CD14-positive monocyte (primary cell): ENCODE measurements at regions not wholly inside any gene's neighbourhood (a gene's known extent, or its start where the extent isn't known, plus 50 kb on each side); places are given as distances from the start of the nearest gene placed in this dataset.

Experiments
- DNase-seq, 3 donors: peaks; one replicate each; pipeline ENCODE4 v3.0.0-alpha.2; 2011 to 2022
- H2AFZ ChIP-seq: 2 replicates; pipeline ENCODE4 v1.6.0; 2012; ENCODE audit warnings: mild to moderate bottlenecking, low read depth, low read length, inconsistent platforms; ENCODE audit not compliant: insufficient read depth, poor library complexity, severe bottlenecking
- H3K27ac ChIP-seq, 2 donors: 1 replicate in 1 of 2; 2 replicates in 1 of 2; pipeline ENCODE4 v1.5.1; 2012 to 2013; ENCODE audit warnings: low read length in 2 of 2, control low read depth in 1 of 2, inconsistent platforms in 1 of 2, low read depth in 1 of 2, mild to moderate bottlenecking in 1 of 2
- H3K27me3 ChIP-seq, 2 donors: one replicate each; pipeline versions ENCODE4 v1.6.0 to v1.6.1; 2011 to 2013; ENCODE audit warnings: low read length in 2 of 2; ENCODE audit not compliant: control insufficient read depth in 2 of 2, insufficient read depth in 2 of 2
- H3K36me3 ChIP-seq, 2 donors: replicated peaks in 1 of 2; 1 replicate in 1 of 2; 2 replicates in 1 of 2; pipeline versions ENCODE4 v1.5.1 to v1.6.1; 2012 to 2013; ENCODE audit warnings: low read length in 2 of 2, control low read depth in 1 of 2, inconsistent platforms in 1 of 2, mild to moderate bottlenecking in 1 of 2; ENCODE audit not compliant: insufficient read depth in 2 of 2, control insufficient read depth in 1 of 2
- H3K4me1 ChIP-seq, 2 donors: 1 replicate in 1 of 2; 2 replicates in 1 of 2; pipeline versions ENCODE4 v1.5.1 to v1.6.1; 2012 to 2013; ENCODE audit warnings: low read length in 2 of 2, control low read depth in 1 of 2, inconsistent platforms in 1 of 2, mild to moderate bottlenecking in 1 of 2, moderate library complexity in 1 of 2; ENCODE audit not compliant: insufficient read depth in 2 of 2, control insufficient read depth in 1 of 2
- H3K4me2 ChIP-seq: replicated peaks from 2 replicates; pipeline ENCODE3; 2012; ENCODE audit warnings: low read length, moderate library complexity, mild to moderate bottlenecking; ENCODE audit not compliant: poor library complexity, severe bottlenecking; ENCODE audit errors: extremely low read depth
- H3K4me3 ChIP-seq, 3 experiments: fragments of 200-600 bp in 1 of 3; sonication (generic) in 1 of 3; replicated peaks in 1 of 3; 1 replicate in 2 of 3; 2 replicates in 1 of 3; pipeline ENCODE4 v1.5.1; 2011 to 2013; ENCODE audit warnings: low read length in 3 of 3, mild to moderate bottlenecking in 3 of 3, control low read depth in 2 of 3, low read depth in 2 of 3, inconsistent platforms in 1 of 3, moderate library complexity in 1 of 3
- H3K79me2 ChIP-seq: 2 replicates; pipeline ENCODE4 v1.6.0; 2012; ENCODE audit warnings: mild to moderate bottlenecking, control low read depth, inconsistent platforms, low read length, moderate library complexity; ENCODE audit not compliant: insufficient read depth
- H3K9ac ChIP-seq: 2 replicates; pipeline ENCODE4 v1.6.0; 2017; ENCODE audit warnings: low read length, mild to moderate bottlenecking; ENCODE audit not compliant: insufficient read depth, poor library complexity, severe bottlenecking
- H3K9me3 ChIP-seq, 2 donors: replicated peaks in 1 of 2; 1 replicate in 1 of 2; 2 replicates in 1 of 2; pipeline versions ENCODE4 v1.5.1 to v1.6.1; 2012 to 2013; ENCODE audit warnings: low read length in 2 of 2, control low read depth in 1 of 2; ENCODE audit not compliant: control insufficient read depth in 1 of 2, insufficient read depth in 1 of 2
- H4K20me1 ChIP-seq: 2 replicates; pipeline ENCODE4 v1.6.0; 2012; ENCODE audit warnings: mild to moderate bottlenecking, low read length, control low read depth, moderate library complexity; ENCODE audit not compliant: insufficient read depth
- H3K27ac Mint-ChIP-seq, 7 donors: one replicate each; pipeline ENCODE4 v1.8.0; 2020; ENCODE audit warnings: mild to moderate bottlenecking in 7 of 7, mixed read lengths in 7 of 7, moderate library complexity in 6 of 7, inconsistent platforms in 2 of 7
- H3K27me3 Mint-ChIP-seq, 3 donors: one replicate each; pipeline ENCODE4 v1.8.0; 2021 to 2022; ENCODE audit warnings: low read depth in 3 of 3, mild to moderate bottlenecking in 3 of 3, mixed read lengths in 3 of 3, moderate library complexity in 3 of 3, inconsistent platforms in 1 of 3
- H3K36me3 Mint-ChIP-seq, 2 donors: one replicate each; pipeline ENCODE4 v1.8.0; 2020; ENCODE audit warnings: mixed read lengths in 2 of 2, inconsistent platforms in 1 of 2, mild to moderate bottlenecking in 1 of 2
- H3K4me1 Mint-ChIP-seq: one replicate; pipeline ENCODE4 v1.8.0; 2020; ENCODE audit warnings: mild to moderate bottlenecking, mixed read lengths
- H3K4me3 Mint-ChIP-seq, 2 donors: one replicate each; pipeline ENCODE4 v1.8.0; 2020; ENCODE audit warnings: mild to moderate bottlenecking in 2 of 2, mixed read lengths in 2 of 2, moderate library complexity in 1 of 2
- H3K9me3 Mint-ChIP-seq, 7 donors: one replicate each; pipeline ENCODE4 v1.8.0; 2020 to 2022; ENCODE audit warnings: mixed read lengths in 7 of 7, mild to moderate bottlenecking in 6 of 7, moderate library complexity in 6 of 7, inconsistent platforms in 2 of 7
- CTCF ChIP-seq: fragments of 200-600 bp; IDR thresholded peaks from one replicate; pipeline ENCODE4 v1.8.0; 2022; ENCODE audit warnings: antibody characterized with exemption, mild to moderate bottlenecking
- WGBS: methylation state at CpG from one replicate; pipeline ENCODE4 v1.1.5; 2013; ENCODE audit warnings: missing lambda C conversion rate; ENCODE audit not compliant: insufficient coverage; 5-methylcytosine and 5-hydroxymethylcytosine counted together
- intact Hi-C, 2 donors: fragments of 100-400 bp; cut with micrococcal nuclease; formaldehyde crosslinking; loops; one replicate each; pipeline versions ENCODE4 v1.15.0 to v1.15.1; 2023

- H3K36me3 ChIP-seq, result no peaks in the 10 kb centered on the region
Observed at GRCh38 chr10:49242604-49243003, 54.4 kb upstream of the TMEM273 start.

GRCh38 chr10:49241385-49241784, 53.2 kb upstream of the TMEM273 start:
- Histone ChIP-seq H3K36me3 (no peaks in the 10 kb centered on the region), H3K4me3 (peak overlapping the region in 1 of 3 experiments; percentile 36), H3K79me2 (no peaks in the 10 kb centered on the region), H3K27ac (peak overlapping the region in 1 of 2 donors; percentile 71), H3K9me3 (no peaks in the 10 kb centered on the region), H2AFZ (no peak overlapping the region), H3K9ac (no peak overlapping the region), H4K20me1 (no peaks in the 10 kb centered on the region), H3K27me3 (no peaks in the 10 kb centered on the region), H3K4me1 (peaks cover 50 to 55% of the 10 kb centered on the region in 2 donors), H3K4me2 (peak overlapping the region; percentile 25)
- peaks cover 54% of the 10 kb centered on the region for H3K4me1 Mint-ChIP-seq
- H3K4me3 Mint-ChIP-seq, result no peak overlapping the region
- H3K27ac Mint-ChIP-seq, result peak overlapping the region in 3 of 7 donors; percentile 33 to 58 (median 56)
- peaks cover 0 to 3% (median 0%) of the 10 kb centered on the region in 7 donors for H3K9me3 Mint-ChIP-seq
- H3K27me3 Mint-ChIP-seq, result peaks cover 0 to 5% (median 0%) of the 10 kb centered on the region in 3 donors
- DNase-seq, result no peak
- 67% methylated on average over 2 of the region's 2 CpGs for WGBS
- TF ChIP-seq CTCF, result no peak
- no peaks in the 10 kb centered on the region for H3K36me3 Mint-ChIP-seq
- intact Hi-C loops, result loop anchor here (2.0 to 5.0 kb wide), 3 partner anchors 41 to 71 kb away; no protein-coding TSS in a partner anchor

More at GRCh38 chr10:49242604-49243003, 54.4 kb upstream of the TMEM273 start:
- intact Hi-C loops, result loop anchor here (5.0 kb wide), 2 partner anchors 40 to 70 kb away; no protein-coding TSS in a partner anchor
- 96% methylated on average over 10 of the region's 11 CpGs for WGBS
- Histone ChIP-seq H3K4me3 (peak overlapping the region in 1 of 3 experiments; percentile 3), H3K79me2 (no peaks in the 10 kb centered on the region), H4K20me1 (no peaks in the 10 kb centered on the region), H3K4me1 (peaks cover 50 to 55% of the 10 kb centered on the region in 2 donors), H3K27ac (peak overlapping the region; percentile 57 to 71), H3K9me3 (no peaks in the 10 kb centered on the region), H2AFZ (peak overlapping the region; percentile 12), H3K27me3 (no peaks in the 10 kb centered on the region), H3K4me2 (peak overlapping the region; percentile 48), H3K9ac (no peak overlapping the region)
- Mint-ChIP-seq H3K4me3 (no peak overlapping the region), H3K36me3 (no peaks in the 10 kb centered on the region), H3K27ac (peak overlapping the region in 6 of 7 donors; percentile 80 to 96 (median 87)), H3K9me3 (peaks cover 0 to 3% (median 0%) of the 10 kb centered on the region in 7 donors), H3K27me3 (peaks cover 0 to 5% (median 0%) of the 10 kb centered on the region in 3 donors), H3K4me1 (peaks cover 54% of the 10 kb centered on the region)
- DNase-seq, result no peak
- TF ChIP-seq CTCF, result no peak
